ENCODE measurements at regions not wholly inside any gene's neighbourhood (a gene's known extent, or its start where the extent isn't known, plus 50 kb on each side); places are given as distances from the start of the nearest gene placed in this dataset.

GRCh38 chr12:127567531-127567930 is 699.4 kb upstream of the TMEM132C start:
- no peak for TF ChIP-seq CTCF (IDR thresholded peaks at IDR 0.05; ENCODE audit: low read depth, low read length)
- H3K4me3 ChIP-seq (replicated peaks in 1 of 2; ENCODE audit: low read depth in 2 of 2, low read length in 2 of 2) = no peak overlapping the region
- DNase-seq (ENCODE audit: low read depth in 2 of 2) = no peak

GRCh38 chr12:127570387-127570786 is 696.6 kb upstream of the TMEM132C start:
- no peak overlapping the region for H3K4me3 ChIP-seq (replicated peaks in 1 of 2; ENCODE audit: low read depth in 2 of 2, low read length in 2 of 2)

GRCh38 chr12:127570793-127571360 is 696.1 kb upstream of the TMEM132C start:
- peak in 1 of 2 donors; percentile 11 for DNase-seq (ENCODE audit: low read depth in 2 of 2)
- H3K4me3 ChIP-seq (replicated peaks in 1 of 2; ENCODE audit: low read depth in 2 of 2, low read length in 2 of 2) = no peak overlapping the region
- no peak for TF ChIP-seq CTCF (IDR thresholded peaks at IDR 0.05; ENCODE audit: low read depth, low read length)

More at GRCh38 chr12:127570387-127570786, 696.6 kb upstream of the TMEM132C start:
- no peak for DNase-seq (ENCODE audit: low read depth in 2 of 2)
- TF ChIP-seq CTCF (IDR thresholded peaks at IDR 0.05; ENCODE audit: low read depth, low read length) = no peak

- H3K4me3 ChIP-seq (replicated peaks in 1 of 2; ENCODE audit: low read depth in 2 of 2, low read length in 2 of 2) = no peak overlapping the region
- TF ChIP-seq CTCF (IDR thresholded peaks at IDR 0.05; ENCODE audit: low read depth, low read length) = no peak
- no peak for DNase-seq (ENCODE audit: low read depth in 2 of 2)
These were observed 695.4 kb upstream of the TMEM132C start for GRCh38 chr12:127571578-127571977.

GRCh38 chr12:127579446-127579845 is 687.5 kb upstream of the TMEM132C start:
- no peak overlapping the region for H3K4me3 ChIP-seq (replicated peaks in 1 of 2; ENCODE audit: low read depth in 2 of 2, low read length in 2 of 2)
- TF ChIP-seq CTCF (IDR thresholded peaks at IDR 0.05; ENCODE audit: low read depth, low read length) = no peak
- DNase-seq (ENCODE audit: low read depth in 2 of 2) = peak in 1 of 2 donors; percentile 16

- TF ChIP-seq CTCF (IDR thresholded peaks at IDR 0.05; ENCODE audit: low read depth, low read length) = no peak
- peak in 1 of 2 donors; percentile 51 for DNase-seq (ENCODE audit: low read depth in 2 of 2)
- no peak overlapping the region for H3K4me3 ChIP-seq (replicated peaks in 1 of 2; ENCODE audit: low read depth in 2 of 2, low read length in 2 of 2)
These were observed 684.9 kb upstream of the TMEM132C start for GRCh38 chr12:127582074-127582473.

GRCh38 chr12:127583041-127583440 is 683.9 kb upstream of the TMEM132C start:
- peak in 1 of 2 donors; percentile 15 for DNase-seq (ENCODE audit: low read depth in 2 of 2)
- no peak overlapping the region for H3K4me3 ChIP-seq (replicated peaks in 1 of 2; ENCODE audit: low read depth in 2 of 2, low read length in 2 of 2)
- no peak for TF ChIP-seq CTCF (IDR thresholded peaks at IDR 0.05; ENCODE audit: low read depth, low read length)

Measured in cardiac fibroblast (primary cell).